ENCODE measurements at regions not wholly inside any gene's neighbourhood (a gene's known extent, or its start where the extent isn't known, plus 50 kb on each side); places are given as distances from the start of the nearest gene placed in this dataset.

- Histone ChIP-seq H3K9me3 (ENCODE audit: control insufficient read depth, low read length) (peaks cover 18% of the 10 kb centered on the region), H3K36me3 (ENCODE audit: control insufficient read depth, insufficient read depth, low read length) (no peaks in the 10 kb centered on the region), H3K4me3 (ENCODE audit: extremely low read depth, insufficient read depth, low read length, poor library complexity, severe bottlenecking) (no peak overlapping the region), H3K4me1 (ENCODE audit: control insufficient read depth, insufficient read depth, low read length, poor library complexity, severe bottlenecking) (peaks cover 11% of the 10 kb centered on the region), H3K27ac (ENCODE audit: low read depth, low read length, severe bottlenecking) (no peak overlapping the region)
- 92 to 100% methylated on average over 2 to 3 of the region's 4 CpGs for WGBS, 2 experiments (ENCODE audit: insufficient coverage in 2 of 2)
Observed at GRCh38 chr4:185862340-185862739, 50.3 kb upstream of the SORBS2 start.

DNA sequence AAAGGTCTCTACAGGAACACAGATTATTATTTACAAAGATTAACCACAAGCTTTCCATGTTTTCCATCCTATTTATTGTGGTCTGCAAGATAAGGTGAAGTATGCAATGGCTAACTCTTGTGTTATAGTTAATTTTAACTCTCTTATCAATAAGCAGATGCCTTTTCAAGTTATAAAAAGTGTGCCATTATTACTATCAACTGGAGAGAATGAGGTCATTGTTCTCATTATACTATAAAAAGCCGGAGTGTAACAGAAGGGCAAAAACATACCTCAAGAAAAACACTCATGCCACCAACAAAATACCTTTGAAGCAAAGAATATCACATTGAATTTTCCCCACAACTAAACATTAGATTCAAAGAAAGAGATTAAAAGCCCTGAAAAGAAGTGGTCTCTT is 52.0 kb upstream of the SORBS2 start:
- WGBS, 2 experiments (ENCODE audit: insufficient coverage in 2 of 2): no CpG with 5 or more reads among the region's 1 CpG
- Histone ChIP-seq H3K4me3 (ENCODE audit: extremely low read depth, insufficient read depth, low read length, poor library complexity, severe bottlenecking) (no peak overlapping the region), H3K36me3 (ENCODE audit: control insufficient read depth, insufficient read depth, low read length) (no peaks in the 10 kb centered on the region), H3K27ac (ENCODE audit: low read depth, low read length, severe bottlenecking) (no peak overlapping the region), H3K4me1 (ENCODE audit: control insufficient read depth, insufficient read depth, low read length, poor library complexity, severe bottlenecking) (peaks cover 8% of the 10 kb centered on the region), H3K9me3 (ENCODE audit: control insufficient read depth, low read length) (peaks cover 9% of the 10 kb centered on the region)

DNA sequence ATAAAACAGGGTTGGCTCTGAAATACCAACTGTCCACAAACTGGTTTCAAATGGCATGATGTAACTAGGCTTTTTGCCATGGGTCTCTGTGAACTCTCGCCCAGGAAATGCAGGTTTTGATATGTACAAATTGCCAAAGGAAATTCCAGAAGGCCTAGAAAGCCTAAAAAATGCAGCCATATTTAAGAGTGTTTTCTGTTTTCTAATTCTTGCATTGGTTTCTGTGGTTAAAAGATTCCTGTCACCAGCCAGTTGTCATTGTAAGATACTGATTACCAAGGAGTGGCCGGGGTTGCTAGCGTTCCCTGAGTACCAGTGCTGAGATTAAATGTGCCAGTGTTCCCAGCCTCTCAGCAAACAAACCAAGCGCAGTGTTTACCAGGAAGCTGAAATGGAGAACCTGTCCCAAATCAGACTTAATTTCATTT is 53.9 kb upstream of the SORBS2 start:
- no peaks in the 10 kb centered on the region for H3K9me3 ChIP-seq (ENCODE audit: control insufficient read depth, low read length)
- 92 to 100% methylated on average over 1 to 3 of the region's 4 CpGs for WGBS, 2 experiments (ENCODE audit: insufficient coverage in 2 of 2)
- H3K4me1 ChIP-seq (ENCODE audit: control insufficient read depth, insufficient read depth, low read length, poor library complexity, severe bottlenecking): peaks cover 11% of the 10 kb centered on the region
- no peak overlapping the region for H3K27ac ChIP-seq (ENCODE audit: low read depth, low read length, severe bottlenecking)
- no peaks in the 10 kb centered on the region for H3K36me3 ChIP-seq (ENCODE audit: control insufficient read depth, insufficient read depth, low read length)
- H3K4me3 ChIP-seq (ENCODE audit: extremely low read depth, insufficient read depth, low read length, poor library complexity, severe bottlenecking): no peak overlapping the region

- H3K4me1 ChIP-seq (ENCODE audit: control insufficient read depth, insufficient read depth, low read length, poor library complexity, severe bottlenecking): peaks cover 11% of the 10 kb centered on the region
- no peak overlapping the region for H3K27ac ChIP-seq (ENCODE audit: low read depth, low read length, severe bottlenecking)
- H3K36me3 ChIP-seq (ENCODE audit: control insufficient read depth, insufficient read depth, low read length): no peaks in the 10 kb centered on the region
- 95 to 100% methylated on average over 2 of the region's 3 CpGs for WGBS, 2 experiments (ENCODE audit: insufficient coverage in 2 of 2)
- H3K4me3 ChIP-seq (ENCODE audit: extremely low read depth, insufficient read depth, low read length, poor library complexity, severe bottlenecking): no peak overlapping the region
- no peaks in the 10 kb centered on the region for H3K9me3 ChIP-seq (ENCODE audit: control insufficient read depth, low read length)
Observed at GRCh38 chr4:185867770-185868169, 55.8 kb upstream of the SORBS2 start.

- H3K36me3 ChIP-seq (ENCODE audit: control insufficient read depth, insufficient read depth, low read length): no peaks in the 10 kb centered on the region
- H3K27ac ChIP-seq (ENCODE audit: low read depth, low read length, severe bottlenecking): no peak overlapping the region
- no peaks in the 10 kb centered on the region for H3K9me3 ChIP-seq (ENCODE audit: control insufficient read depth, low read length)
- 92 to 100% methylated on average over 1 to 2 of the region's 3 CpGs for WGBS, 2 experiments (ENCODE audit: insufficient coverage in 2 of 2)
- H3K4me3 ChIP-seq (ENCODE audit: extremely low read depth, insufficient read depth, low read length, poor library complexity, severe bottlenecking): no peak overlapping the region
- peaks cover 11% of the 10 kb centered on the region for H3K4me1 ChIP-seq (ENCODE audit: control insufficient read depth, insufficient read depth, low read length, poor library complexity, severe bottlenecking)
Observed at GRCh38 chr4:185868983-185869382, 57.0 kb upstream of the SORBS2 start.

- Histone ChIP-seq H3K4me1 (ENCODE audit: control insufficient read depth, insufficient read depth, low read length, poor library complexity, severe bottlenecking) (peaks cover 11% of the 10 kb centered on the region), H3K27ac (ENCODE audit: low read depth, low read length, severe bottlenecking) (no peak overlapping the region), H3K4me3 (ENCODE audit: extremely low read depth, insufficient read depth, low read length, poor library complexity, severe bottlenecking) (no peak overlapping the region), H3K9me3 (ENCODE audit: control insufficient read depth, low read length) (no peaks in the 10 kb centered on the region), H3K36me3 (ENCODE audit: control insufficient read depth, insufficient read depth, low read length) (no peaks in the 10 kb centered on the region)
- WGBS, 2 experiments (ENCODE audit: insufficient coverage in 2 of 2): 69 to 100% methylated on average over 2 of the region's 2 CpGs
Observed at GRCh38 chr4:185869427-185869826, 57.4 kb upstream of the SORBS2 start.

GRCh38 chr4:185870366-185870765 is 58.4 kb upstream of the SORBS2 start:
- no peaks in the 10 kb centered on the region for H3K9me3 ChIP-seq (ENCODE audit: control insufficient read depth, low read length)
- no peaks in the 10 kb centered on the region for H3K36me3 ChIP-seq (ENCODE audit: control insufficient read depth, insufficient read depth, low read length)
- 93 to 94% methylated on average over 13 to 14 of the region's 14 CpGs for WGBS, 2 experiments (ENCODE audit: insufficient coverage in 2 of 2)
- peaks cover 11% of the 10 kb centered on the region for H3K4me1 ChIP-seq (ENCODE audit: control insufficient read depth, insufficient read depth, low read length, poor library complexity, severe bottlenecking)
- no peak overlapping the region for H3K4me3 ChIP-seq (ENCODE audit: extremely low read depth, insufficient read depth, low read length, poor library complexity, severe bottlenecking)
- H3K27ac ChIP-seq (ENCODE audit: low read depth, low read length, severe bottlenecking): no peak overlapping the region

DNA sequence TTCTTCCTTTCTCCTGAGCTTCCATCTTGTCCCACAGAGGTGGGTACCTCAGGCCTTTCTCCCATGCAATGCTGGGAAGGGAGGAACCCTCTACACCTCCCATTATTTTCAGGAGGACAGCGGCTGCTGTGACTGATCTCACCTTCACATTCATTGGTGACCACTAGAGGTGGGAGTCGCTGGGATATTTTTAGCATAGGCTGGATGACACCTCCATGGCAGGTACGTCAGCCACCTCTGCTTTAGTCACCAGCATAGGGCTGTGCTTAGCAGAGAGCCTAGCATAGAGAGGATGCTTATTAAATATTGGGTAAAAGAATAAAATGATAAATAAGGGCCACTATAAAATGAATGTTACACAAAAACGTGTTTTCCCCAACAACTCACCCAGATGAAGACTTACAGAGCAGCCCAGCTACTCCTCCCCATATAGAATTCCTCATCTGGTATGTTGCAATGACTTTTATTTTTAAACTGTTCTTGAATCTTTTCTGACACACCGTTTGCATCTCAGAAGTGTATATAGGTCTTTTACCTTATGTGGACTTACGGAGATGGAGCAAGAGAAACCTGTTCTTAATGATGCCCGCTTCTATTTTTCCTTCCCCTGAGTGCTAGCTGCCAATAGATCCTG is 60.9 kb upstream of the SORBS2 start:
- Histone ChIP-seq H3K9me3 (ENCODE audit: control insufficient read depth, low read length) (no peaks in the 10 kb centered on the region), H3K4me1 (ENCODE audit: control insufficient read depth, insufficient read depth, low read length, poor library complexity, severe bottlenecking) (peaks cover 11% of the 10 kb centered on the region), H3K36me3 (ENCODE audit: control insufficient read depth, insufficient read depth, low read length) (no peaks in the 10 kb centered on the region), H3K4me3 (ENCODE audit: extremely low read depth, insufficient read depth, low read length, poor library complexity, severe bottlenecking) (no peak overlapping the region), H3K27ac (ENCODE audit: low read depth, low read length, severe bottlenecking) (no peak overlapping the region)
- WGBS, 2 experiments (ENCODE audit: insufficient coverage in 2 of 2): 77 to 78% methylated on average over 2 to 5 of the region's 7 CpGs

DNA sequence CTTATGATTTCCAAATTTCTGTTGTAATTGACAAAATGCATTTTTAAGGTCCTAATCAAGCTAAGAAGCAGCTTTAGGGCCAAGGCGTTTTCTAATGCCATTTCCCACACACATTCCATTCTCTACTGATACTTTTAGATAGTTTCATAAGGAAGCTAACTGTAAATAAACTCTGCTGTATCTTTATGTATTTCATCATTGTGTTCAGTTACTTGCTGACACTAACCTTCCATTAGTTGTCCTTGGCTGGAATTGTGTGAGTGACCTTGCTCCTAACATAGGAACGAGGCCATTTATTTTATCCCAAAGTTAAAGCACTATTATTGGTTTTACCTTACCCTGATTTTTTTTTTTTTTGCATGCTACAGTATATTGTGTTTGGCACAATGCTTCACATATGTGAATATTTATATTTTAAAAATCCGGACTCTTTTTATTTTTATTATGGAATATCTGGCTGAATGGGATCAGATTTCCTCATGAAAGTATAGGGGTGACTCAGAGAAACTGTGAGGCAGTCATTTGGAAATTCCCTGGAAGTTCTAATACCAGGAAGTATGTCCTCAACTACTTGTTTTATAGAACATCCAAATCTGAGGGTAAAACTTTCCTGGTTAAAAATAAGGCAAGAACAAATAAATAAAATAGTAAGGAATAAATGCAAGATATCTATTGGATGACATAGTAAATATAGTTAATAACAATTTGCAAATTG is 62.7 kb upstream of the SORBS2 start:
- Histone ChIP-seq H3K27ac (ENCODE audit: low read depth, low read length, severe bottlenecking) (no peak overlapping the region), H3K4me3 (ENCODE audit: extremely low read depth, insufficient read depth, low read length, poor library complexity, severe bottlenecking) (no peak overlapping the region), H3K4me1 (ENCODE audit: control insufficient read depth, insufficient read depth, low read length, poor library complexity, severe bottlenecking) (peaks cover 6% of the 10 kb centered on the region), H3K36me3 (ENCODE audit: control insufficient read depth, insufficient read depth, low read length) (no peaks in the 10 kb centered on the region), H3K9me3 (ENCODE audit: control insufficient read depth, low read length) (no peaks in the 10 kb centered on the region)
- WGBS, 2 experiments (ENCODE audit: insufficient coverage in 2 of 2): no CpG with 5 or more reads among the region's 3 CpGs

- no peak overlapping the region for H3K4me3 ChIP-seq (ENCODE audit: extremely low read depth, insufficient read depth, low read length, poor library complexity, severe bottlenecking)
- H3K36me3 ChIP-seq (ENCODE audit: control insufficient read depth, insufficient read depth, low read length): no peaks in the 10 kb centered on the region
- 92 to 100% methylated on average over 1 to 2 of the region's 6 CpGs for WGBS, 2 experiments (ENCODE audit: insufficient coverage in 2 of 2)
- no peak overlapping the region for H3K27ac ChIP-seq (ENCODE audit: low read depth, low read length, severe bottlenecking)
- no peaks in the 10 kb centered on the region for H3K4me1 ChIP-seq (ENCODE audit: control insufficient read depth, insufficient read depth, low read length, poor library complexity, severe bottlenecking)
- no peaks in the 10 kb centered on the region for H3K9me3 ChIP-seq (ENCODE audit: control insufficient read depth, low read length)
Observed at GRCh38 chr4:185875316-185875907, 63.4 kb upstream of the SORBS2 start.

- Histone ChIP-seq H3K36me3 (ENCODE audit: control insufficient read depth, insufficient read depth, low read length) (no peaks in the 10 kb centered on the region), H3K4me3 (ENCODE audit: extremely low read depth, insufficient read depth, low read length, poor library complexity, severe bottlenecking) (no peak overlapping the region), H3K9me3 (ENCODE audit: control insufficient read depth, low read length) (no peaks in the 10 kb centered on the region), H3K4me1 (ENCODE audit: control insufficient read depth, insufficient read depth, low read length, poor library complexity, severe bottlenecking) (no peaks in the 10 kb centered on the region), H3K27ac (ENCODE audit: low read depth, low read length, severe bottlenecking) (no peak overlapping the region)
- WGBS, 2 experiments (ENCODE audit: insufficient coverage in 2 of 2): 91 to 92% methylated on average over 7 to 9 of the region's 14 CpGs
Observed at GRCh38 chr4:185878633-185879032, 66.6 kb upstream of the SORBS2 start.

Measured in mesodermal cell (in vitro differentiated cells).